ENCODE measurements at regions not wholly inside any gene's neighbourhood (a gene's known extent, or its start where the extent isn't known, plus 50 kb on each side); places are given as distances from the start of the nearest gene placed in this dataset.

DNA sequence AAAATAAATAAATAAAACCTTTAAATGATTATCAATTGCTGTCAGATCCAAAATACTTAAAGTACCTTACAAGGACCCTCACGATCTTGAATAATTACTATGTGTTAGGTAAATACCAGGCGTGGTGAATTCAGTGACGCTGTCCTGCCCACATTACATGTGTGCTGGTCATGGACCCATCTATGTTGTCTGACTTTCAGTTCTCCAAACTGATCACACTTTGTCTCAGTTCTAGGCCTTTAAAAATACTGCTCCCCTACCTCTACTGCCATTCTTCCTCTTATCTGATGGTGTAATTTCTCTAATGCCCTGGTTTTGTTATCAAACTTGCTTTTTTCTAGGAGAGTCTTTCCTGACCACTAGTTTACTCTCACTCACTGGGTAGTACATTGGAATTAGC lies 520.7 kb downstream of the TRHDE start:
- Histone ChIP-seq H3K4me1 (ENCODE audit: control insufficient read depth, low read length) (no peaks in the 10 kb centered on the region), H3K4me3 (ENCODE audit: low read length) (no peak overlapping the region), H4K20me1 (ENCODE audit: control insufficient read depth, insufficient read depth, low read depth, low read length) (no peaks in the 10 kb centered on the region), H3F3A (ENCODE audit: control insufficient read depth, insufficient read depth) (no peaks in the 10 kb centered on the region), H3K9me2 (replicated peaks; ENCODE audit: control insufficient read depth, low read length) (no peaks in the 10 kb centered on the region), H3K27me3 (ENCODE audit: control insufficient read depth, low read length) (no peaks in the 10 kb centered on the region), H3K4me2 (ENCODE audit: low read length) (no peak overlapping the region), H3K79me2 (ENCODE audit: control insufficient read depth, low read length) (no peaks in the 10 kb centered on the region), H3K36me3 (ENCODE audit: control insufficient read depth, low read length) (no peaks in the 10 kb centered on the region), H3K9me3 (ENCODE audit: control insufficient read depth, insufficient read depth, low read length) (no peaks in the 10 kb centered on the region), H3K27ac (ENCODE audit: low read depth, low read length) (no peak overlapping the region)
- TF ChIP-seq, protein P1, sequence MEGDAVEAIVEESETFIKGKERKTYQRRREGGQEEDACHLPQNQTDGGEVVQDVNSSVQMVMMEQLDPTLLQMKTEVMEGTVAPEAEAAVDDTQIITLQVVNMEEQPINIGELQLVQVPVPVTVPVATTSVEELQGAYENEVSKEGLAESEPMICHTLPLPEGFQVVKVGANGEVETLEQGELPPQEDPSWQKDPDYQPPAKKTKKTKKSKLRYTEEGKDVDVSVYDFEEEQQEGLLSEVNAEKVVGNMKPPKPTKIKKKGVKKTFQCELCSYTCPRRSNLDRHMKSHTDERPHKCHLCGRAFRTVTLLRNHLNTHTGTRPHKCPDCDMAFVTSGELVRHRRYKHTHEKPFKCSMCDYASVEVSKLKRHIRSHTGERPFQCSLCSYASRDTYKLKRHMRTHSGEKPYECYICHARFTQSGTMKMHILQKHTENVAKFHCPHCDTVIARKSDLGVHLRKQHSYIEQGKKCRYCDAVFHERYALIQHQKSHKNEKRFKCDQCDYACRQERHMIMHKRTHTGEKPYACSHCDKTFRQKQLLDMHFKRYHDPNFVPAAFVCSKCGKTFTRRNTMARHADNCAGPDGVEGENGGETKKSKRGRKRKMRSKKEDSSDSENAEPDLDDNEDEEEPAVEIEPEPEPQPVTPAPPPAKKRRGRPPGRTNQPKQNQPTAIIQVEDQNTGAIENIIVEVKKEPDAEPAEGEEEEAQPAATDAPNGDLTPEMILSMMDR (IDR thresholded peaks at IDR 0.05; ENCODE audit: low read depth, low read length, poor library complexity, severe bottlenecking): no peak
- no peak for TF ChIP-seq EZH2phosphoT487 (IDR thresholded peaks at IDR 0.05; ENCODE audit: borderline replicate concordance, low read length)

DNA sequence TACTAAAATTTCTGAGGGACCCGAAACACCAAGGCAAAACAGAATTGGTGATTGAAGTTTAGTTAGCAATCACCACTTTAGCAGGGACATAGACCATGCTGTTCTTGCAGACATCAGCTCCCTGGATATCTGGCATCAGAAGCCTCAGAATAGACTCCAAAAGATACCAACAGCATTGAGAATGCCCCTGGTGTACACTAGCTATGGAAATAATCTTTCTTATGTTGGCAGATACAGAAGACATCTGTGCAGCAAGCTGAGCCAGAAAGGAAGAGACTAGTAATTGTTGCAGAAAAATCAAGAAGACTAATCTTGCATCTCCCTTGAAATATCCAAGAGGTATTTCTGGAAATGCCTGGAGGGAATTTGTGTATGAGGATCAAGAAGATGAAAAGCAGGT lies 521.6 kb downstream of the TRHDE start:
- Histone ChIP-seq H3K4me2 (ENCODE audit: low read length) (no peak overlapping the region), H3K36me3 (ENCODE audit: control insufficient read depth, low read length) (no peaks in the 10 kb centered on the region), H3K27ac (ENCODE audit: low read depth, low read length) (no peak overlapping the region), H3K27me3 (ENCODE audit: control insufficient read depth, low read length) (no peaks in the 10 kb centered on the region), H3K9me2 (replicated peaks; ENCODE audit: control insufficient read depth, low read length) (no peaks in the 10 kb centered on the region), H3K4me1 (ENCODE audit: control insufficient read depth, low read length) (no peaks in the 10 kb centered on the region), H4K20me1 (ENCODE audit: control insufficient read depth, insufficient read depth, low read depth, low read length) (no peaks in the 10 kb centered on the region), H3K4me3 (ENCODE audit: low read length) (no peak overlapping the region), H3K79me2 (ENCODE audit: control insufficient read depth, low read length) (no peaks in the 10 kb centered on the region), H3K9me3 (ENCODE audit: control insufficient read depth, insufficient read depth, low read length) (no peaks in the 10 kb centered on the region), H3F3A (ENCODE audit: control insufficient read depth, insufficient read depth) (no peaks in the 10 kb centered on the region)
- TF ChIP-seq, protein P1 (IDR thresholded peaks at IDR 0.05; ENCODE audit: low read depth, low read length, poor library complexity, severe bottlenecking): no peak
- TF ChIP-seq EZH2phosphoT487 (IDR thresholded peaks at IDR 0.05; ENCODE audit: borderline replicate concordance, low read length): no peak

DNA sequence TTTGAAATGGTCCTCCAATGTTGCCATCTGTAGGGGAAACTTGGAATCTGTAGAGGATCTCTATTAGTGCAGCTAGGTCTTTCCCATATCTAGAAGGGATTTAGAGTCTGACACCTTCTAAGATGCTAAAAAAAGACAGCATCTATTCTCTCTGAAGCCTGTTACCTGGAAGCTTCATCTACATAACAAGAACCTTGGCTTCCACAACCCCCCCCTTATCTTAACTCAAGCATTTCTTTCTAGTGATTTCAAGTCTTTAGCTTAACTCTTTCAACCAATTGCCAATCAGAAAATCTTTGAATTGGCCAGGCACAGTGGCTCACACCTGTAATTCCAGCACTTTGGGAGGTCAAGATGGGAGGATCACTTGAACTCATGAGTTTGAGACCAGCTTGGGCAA lies 543.3 kb downstream of the TRHDE start:
- Histone ChIP-seq H4K20me1 (ENCODE audit: control insufficient read depth, insufficient read depth, low read depth, low read length) (no peaks in the 10 kb centered on the region), H3K36me3 (ENCODE audit: control insufficient read depth, low read length) (no peaks in the 10 kb centered on the region), H3K27ac (ENCODE audit: low read depth, low read length) (no peak overlapping the region), H3F3A (ENCODE audit: control insufficient read depth, insufficient read depth) (no peaks in the 10 kb centered on the region), H3K9me3 (ENCODE audit: control insufficient read depth, insufficient read depth, low read length) (no peaks in the 10 kb centered on the region), H3K4me2 (ENCODE audit: low read length) (no peak overlapping the region), H3K4me1 (ENCODE audit: control insufficient read depth, low read length) (no peaks in the 10 kb centered on the region), H3K9me2 (replicated peaks; ENCODE audit: control insufficient read depth, low read length) (no peaks in the 10 kb centered on the region), H3K4me3 (ENCODE audit: low read length) (no peak overlapping the region), H3K27me3 (ENCODE audit: control insufficient read depth, low read length) (no peaks in the 10 kb centered on the region), H3K79me2 (ENCODE audit: control insufficient read depth, low read length) (no peaks in the 10 kb centered on the region)
- TF ChIP-seq EZH2phosphoT487 (IDR thresholded peaks at IDR 0.05; ENCODE audit: borderline replicate concordance, low read length): no peak
- TF ChIP-seq, protein P1 (IDR thresholded peaks at IDR 0.05; ENCODE audit: low read depth, low read length, poor library complexity, severe bottlenecking): no peak

Measured in DOHH2 (cell line).